Sigmoid colon (tissue), 6 donors: ENCODE measurements at regions not wholly inside any gene's neighbourhood (a gene's known extent, or its start where the extent isn't known, plus 50 kb on each side); places are given as distances from the start of the nearest gene placed in this dataset.

Source experiments
- DNase-seq: peaks from one replicate; pipeline ENCODE4 v3.0.0-alpha.2; 2019
- H3K27ac ChIP-seq, 4 donors: fragments of 200-600 bp; sonication (generic); one replicate each; pipeline ENCODE4 v1.5.1; 2016 to 2019; ENCODE audit warnings: mild to moderate bottlenecking in 1 of 4
- H3K27me3 ChIP-seq, 3 donors: fragments of 200-600 bp; sonication (generic); one replicate each; pipeline ENCODE4 v1.5.1; 2019; ENCODE audit warnings: mild to moderate bottlenecking in 1 of 3
- H3K36me3 ChIP-seq, 4 donors: fragments of 200-600 bp; sonication (generic); one replicate each; pipeline ENCODE4 v1.5.1; 2016 to 2019
- H3K4me1 ChIP-seq, 4 donors: fragments of 200-600 bp; sonication (generic); one replicate each; pipeline ENCODE4 v1.5.1; 2017 to 2019
- H3K4me3 ChIP-seq, 4 donors: fragments of 200-600 bp; sonication (generic); one replicate each; pipeline ENCODE4 v1.5.1; 2017 to 2019; ENCODE audit warnings: mild to moderate bottlenecking in 2 of 4, moderate library complexity in 1 of 4
- H3K9me3 ChIP-seq, 4 donors: fragments of 200-600 bp in 3 of 4; sonication (generic) in 3 of 4; one replicate each; pipeline versions ENCODE4 v1.5.1 to v1.6.1; 2013 to 2019
- CTCF ChIP-seq, 4 experiments: fragments of 450-650 bp in 3 of 4; fragments of 200-600 bp in 1 of 4; IDR thresholded peaks; one replicate each; pipeline ENCODE4 v1.5.1; 2016 to 2019; ENCODE audit warnings: antibody characterized with exemption in 4 of 4, mild to moderate bottlenecking in 3 of 4, moderate library complexity in 2 of 4
- EP300 ChIP-seq, 4 donors: sonication (generic); formaldehyde crosslinking; IDR thresholded peaks; one replicate each; pipeline ENCODE4 v1.6.1; 2017; ENCODE audit warnings: antibody characterized with exemption in 4 of 4
- POLR2A ChIP-seq, 2 donors: fragments of 450-650 bp; IDR thresholded peaks; one replicate each; pipeline ENCODE4 v1.6.1; 2016; ENCODE audit warnings: antibody characterized with exemption in 2 of 2, mild to moderate bottlenecking in 2 of 2, moderate library complexity in 2 of 2
- POLR2AphosphoS5 ChIP-seq, 4 donors: sonication (generic); formaldehyde crosslinking; IDR thresholded peaks; one replicate each; pipeline ENCODE4 v1.6.1; 2017; ENCODE audit warnings: antibody characterized with exemption in 4 of 4
- WGBS, 2 donors: extraction: QIAGEN DNeasy Blood & Tissue Kit; methylation state at CpG; one replicate each; pipeline ENCODE4 v1.1.7; 2013; 5-methylcytosine and 5-hydroxymethylcytosine counted together
- intact Hi-C: fragments of 100-400 bp; cut with DNase I; formaldehyde crosslinking; loops from one replicate; pipeline ENCODE4 v1.15.1; 2023
- donor health status: healthy with polysubstance abuse.
- donor health status: healthy.

- TF ChIP-seq EP300 (IDR thresholded peaks at IDR 0.05) (no peak), POLR2AphosphoS5 (IDR thresholded peaks at IDR 0.05) (no peak), CTCF (IDR thresholded peaks at IDR 0.05) (no peak), POLR2A (IDR thresholded peaks at IDR 0.05) (no peak)
- no peak for DNase-seq
- intact Hi-C loops = no loop called here
- Histone ChIP-seq H3K9me3 (peaks cover 0 to 3% (median 0%) of the 10 kb centered on the region in 4 donors), H3K27ac (no peak overlapping the region), H3K27me3 (no peaks in the 10 kb centered on the region), H3K4me3 (no peak overlapping the region), H3K4me1 (no peaks in the 10 kb centered on the region), H3K36me3 (no peaks in the 10 kb centered on the region)
Measured at GRCh38 chr19:32273483-32273882, 71.9 kb upstream of the ZNF507 start.

GRCh38 chr19:32287086-32287485, 58.3 kb upstream of the ZNF507 start:
- no peak for TF ChIP-seq POLR2A (IDR thresholded peaks at IDR 0.05)
- TF ChIP-seq EP300 (IDR thresholded peaks at IDR 0.05) = no peak
- TF ChIP-seq POLR2AphosphoS5 (IDR thresholded peaks at IDR 0.05) = no peak
- no peak for TF ChIP-seq CTCF (IDR thresholded peaks at IDR 0.05)
- H3K4me1 ChIP-seq = peaks cover 0 to 15% (median 9%) of the 10 kb centered on the region in 4 donors
- no peak overlapping the region for H3K4me3 ChIP-seq
- 37 to 50% methylated on average over 4 of the region's 4 CpGs for WGBS, 2 donors
- H3K36me3 ChIP-seq = no peaks in the 10 kb centered on the region
- no peak for DNase-seq
- no peaks in the 10 kb centered on the region for H3K9me3 ChIP-seq
- no peaks in the 10 kb centered on the region for H3K27me3 ChIP-seq
- H3K27ac ChIP-seq = no peak overlapping the region
- intact Hi-C loops = loop anchor here (2.0 kb wide), 1 partner anchor 284 kb away; no protein-coding TSS in a partner anchor

GRCh38 chr19:32287811-32288227, 57.6 kb upstream of the ZNF507 start:
- intact Hi-C loops = loop anchor here (2.0 kb wide), 1 partner anchor 283 kb away; no protein-coding TSS in a partner anchor
- Histone ChIP-seq H3K4me1 (peaks cover 0 to 15% (median 9%) of the 10 kb centered on the region in 4 donors), H3K4me3 (peak overlapping the region in 3 of 4 donors; percentile 23 to 33 (median 26)), H3K36me3 (no peaks in the 10 kb centered on the region), H3K27me3 (no peaks in the 10 kb centered on the region), H3K27ac (peak overlapping the region in 1 of 4 donors; percentile 42), H3K9me3 (no peaks in the 10 kb centered on the region)
- 18 to 29% methylated on average over 12 of the region's 12 CpGs for WGBS, 2 donors
- peak; percentile 79 for DNase-seq
- TF ChIP-seq CTCF (IDR thresholded peaks at IDR 0.05) (peak; percentile 28 to 64 (median 52)), POLR2AphosphoS5 (IDR thresholded peaks at IDR 0.05) (no peak)

GRCh38 chr19:32289566-32290210, 55.7 kb upstream of the ZNF507 start:
- Histone ChIP-seq H3K27me3 (no peaks in the 10 kb centered on the region), H3K36me3 (no peaks in the 10 kb centered on the region), H3K9me3 (no peaks in the 10 kb centered on the region), H3K4me3 (no peak overlapping the region), H3K27ac (no peak overlapping the region), H3K4me1 (peaks cover 0 to 15% (median 9%) of the 10 kb centered on the region in 4 donors)
- no peak for DNase-seq
- TF ChIP-seq CTCF (IDR thresholded peaks at IDR 0.05) (no peak), POLR2AphosphoS5 (IDR thresholded peaks at IDR 0.05) (no peak), EP300 (IDR thresholded peaks at IDR 0.05) (no peak), POLR2A (IDR thresholded peaks at IDR 0.05) (no peak)
- intact Hi-C loops = no loop called here
- 66 to 81% methylated on average over 4 of the region's 4 CpGs for WGBS, 2 donors

- Histone ChIP-seq H3K4me3 (no peak overlapping the region), H3K27ac (no peak overlapping the region), H3K27me3 (no peaks in the 10 kb centered on the region), H3K9me3 (no peaks in the 10 kb centered on the region), H3K36me3 (no peaks in the 10 kb centered on the region), H3K4me1 (peaks cover 0 to 15% (median 9%) of the 10 kb centered on the region in 4 donors)
- DNase-seq = no peak
- intact Hi-C loops = no loop called here
- TF ChIP-seq CTCF (IDR thresholded peaks at IDR 0.05) (no peak), EP300 (IDR thresholded peaks at IDR 0.05) (no peak), POLR2A (IDR thresholded peaks at IDR 0.05) (no peak), POLR2AphosphoS5 (IDR thresholded peaks at IDR 0.05) (no peak)
- 93 to 96% methylated on average over 6 of the region's 6 CpGs for WGBS, 2 donors
Measured at GRCh38 chr19:32291876-32292275, 53.5 kb upstream of the ZNF507 start.
